ENCODE measurements at regions not wholly inside any gene's neighbourhood (a gene's known extent, or its start where the extent isn't known, plus 50 kb on each side); places are given as distances from the start of the nearest gene placed in this dataset.

GRCh38 chr5:164651546-164652275 is 1146.3 kb downstream of the MAT2B start:
- DNase-seq: no peak

GRCh38 chr5:164652276-164652660 is 1146.8 kb downstream of the MAT2B start:
- no peak for DNase-seq

GRCh38 chr5:164663198-164663989 is 1158.0 kb downstream of the MAT2B start:
- no peak for DNase-seq

GRCh38 chr5:164671640-164672039 is 1166.2 kb downstream of the MAT2B start:
- DNase-seq: no peak

GRCh38 chr5:164672205-164672604 is 1166.8 kb downstream of the MAT2B start:
- no peak for DNase-seq

- no peak for DNase-seq
Measured at GRCh38 chr5:164672931-164673694, 1167.7 kb downstream of the MAT2B start.

- DNase-seq: no peak
Measured at GRCh38 chr5:164679461-164679860, 1174.0 kb downstream of the MAT2B start.

- no peak for DNase-seq
Measured at GRCh38 chr5:164680216-164680615, 1174.8 kb downstream of the MAT2B start.

GRCh38 chr5:164680812-164681520 is 1175.5 kb downstream of the MAT2B start:
- DNase-seq: no peak

GRCh38 chr5:164687391-164687790 is 1182.0 kb downstream of the MAT2B start:
- DNase-seq: no peak

GRCh38 chr5:164688437-164688836 is 1183.0 kb downstream of the MAT2B start:
- DNase-seq: no peak

- DNase-seq: no peak
Measured at GRCh38 chr5:164708831-164709230, 1203.4 kb downstream of the MAT2B start.

- DNase-seq: no peak
Measured at GRCh38 chr5:164713682-164714081, 1208.3 kb downstream of the MAT2B start.

- no peak for DNase-seq
Measured at GRCh38 chr5:164721116-164721515, 1215.7 kb downstream of the MAT2B start.

- DNase-seq: no peak
Measured at GRCh38 chr5:164721656-164722055, 1216.2 kb downstream of the MAT2B start.

- no peak for DNase-seq
Measured at GRCh38 chr5:164722702-164723101, 1217.3 kb downstream of the MAT2B start.

- DNase-seq: no peak
Measured at GRCh38 chr5:164727012-164727411, 1221.6 kb downstream of the MAT2B start.

- no peak for DNase-seq
Measured at GRCh38 chr5:164728733-164729132, 1223.3 kb downstream of the MAT2B start.

GRCh38 chr5:164735334-164735733 is 1229.9 kb downstream of the MAT2B start:
- DNase-seq: no peak

GRCh38 chr5:164741376-164741775 is 1236.0 kb downstream of the MAT2B start:
- no peak for DNase-seq

- DNase-seq: no peak
Measured at GRCh38 chr5:164742025-164742424, 1236.6 kb downstream of the MAT2B start.

GRCh38 chr5:164746723-164747122 is 1241.3 kb downstream of the MAT2B start:
- DNase-seq: no peak

- no peak for DNase-seq
Measured at GRCh38 chr5:164747371-164747770, 1242.0 kb downstream of the MAT2B start.

Data from bone marrow (tissue), 2 donors.